K562 (cell line): ENCODE measurements at regions not wholly inside any gene's neighbourhood (a gene's known extent, or its start where the extent isn't known, plus 50 kb on each side); places are given as distances from the start of the nearest gene placed in this dataset.

Source experiments
- ATAC-seq: fragments of 200-7000 bp; cut with Tn5 transposase; 3 replicates; pipeline ENCODE4 v1.9.1; 2020; ENCODE audit warnings: moderate library complexity
- BruUV-seq: library from RNA; stranded (reverse); fragments of 400-500 nt; replicated peaks from 2 replicates; lab custom pipeline; 2021; lab: Mats Ljungman, UMichigan
- CTCF ChIA-PET: fragments of 300-600 bp; formaldehyde crosslinking; extraction: SDS; loops from one replicate; lab custom pipeline; 2021; ENCODE audit warnings: low intra/inter-chr PET ratio; lab: Yijun Ruan, JAX
- POLR2A ChIA-PET: fragments of 300-600, 350-650 bp; sonication (Branson Sonifier 250); formaldehyde crosslinking; extraction: SDS; loops from one replicate; lab custom pipeline; 2021; ENCODE audit warnings: antibody characterized with exemption, inconsistent platforms; lab: Yijun Ruan, JAX
- DNase-seq, 4 experiments: peaks; one replicate each; pipeline versions ENCODE4 v3.0.0 to v3.0.0-alpha.2; 2011 to 2018; ENCODE audit warnings: low spot score in 3 of 4, mixed read lengths in 3 of 4; ENCODE audit errors: extremely low read depth in 1 of 4
- FAIRE-seq: peaks from 2 replicates; lab custom pipeline; 2011; peaks lifted over from hg19 to GRCh38; lab: Jason Lieb, UNC
- H2AFZ ChIP-seq: 2 replicates; pipeline ENCODE4 v1.6.0; 2011; ENCODE audit warnings: low read depth, low read length, control low read depth, inconsistent platforms
- H3K27ac ChIP-seq: fragments of 200-600 bp; 3 replicates; pipeline ENCODE4 v1.8.0; 2011; ENCODE audit warnings: low read depth, mild to moderate bottlenecking, control low read depth, inconsistent platforms, low read length, moderate library complexity, mixed read lengths; ENCODE audit errors: extremely low read depth
- H3K27me3 ChIP-seq, 2 experiments: fragments of 300-600 bp in 1 of 2; 2 replicates in 1 of 2; 3 replicates in 1 of 2; pipeline versions ENCODE4 v1.6.0 to v1.8.0; 2011; ENCODE audit warnings: inconsistent platforms in 2 of 2, low read length in 2 of 2, mild to moderate bottlenecking in 1 of 2, mixed read lengths in 1 of 2, moderate library complexity in 1 of 2; ENCODE audit not compliant: control insufficient read depth in 2 of 2, insufficient read depth in 2 of 2
- H3K36me3 ChIP-seq: fragments of 300-600 bp; 3 replicates; pipeline ENCODE4 v1.8.0; 2011; ENCODE audit warnings: mild to moderate bottlenecking, low read length, inconsistent platforms; ENCODE audit not compliant: control insufficient read depth, insufficient read depth
- H3K4me1 ChIP-seq, 2 experiments: fragments of 200-600 bp in 1 of 2; replicated peaks in 1 of 2; 2 replicates in 1 of 2; 3 replicates in 1 of 2; pipeline versions ENCODE4 v1.5.1 to v1.8.0; 2011; ENCODE audit warnings: inconsistent platforms in 2 of 2, low read length in 2 of 2, mild to moderate bottlenecking in 1 of 2, mixed read lengths in 1 of 2, moderate library complexity in 1 of 2; ENCODE audit not compliant: control insufficient read depth in 2 of 2, insufficient read depth in 2 of 2
- H3K4me2 ChIP-seq: 2 replicates; pipeline ENCODE4 v1.6.1; 2011; ENCODE audit warnings: low read length, control low read depth, inconsistent platforms, mixed read lengths; ENCODE audit not compliant: insufficient read depth
- H3K4me3 ChIP-seq: fragments of 200-600 bp; sonication (generic), shearing (Covaris generic); 2 replicates; pipeline ENCODE4 v1.5.1; 2016; ENCODE audit warnings: control low read depth, inconsistent platforms
- H3K79me2 ChIP-seq: fragments of 200-600 bp; 3 replicates; pipeline ENCODE4 v1.8.0; 2011; ENCODE audit warnings: low read length, inconsistent platforms; ENCODE audit not compliant: control insufficient read depth, insufficient read depth
- H3K9ac ChIP-seq, 2 experiments: 2 replicates each; pipeline versions ENCODE4 v1.6.0 to v1.6.1; 2011; ENCODE audit warnings: low read depth in 2 of 2, low read length in 2 of 2, control low read depth in 1 of 2, inconsistent platforms in 1 of 2, mild to moderate bottlenecking in 1 of 2, mixed read lengths in 1 of 2; ENCODE audit not compliant: insufficient read depth in 1 of 2
- H3K9me1 ChIP-seq: one replicate; pipeline ENCODE4 v1.6.0; 2011; ENCODE audit warnings: inconsistent platforms, mild to moderate bottlenecking, low read length, moderate library complexity; ENCODE audit not compliant: control insufficient read depth, insufficient read depth
- H3K9me3 ChIP-seq: replicated peaks from 2 replicates; pipeline ENCODE4 v1.5.1; 2011; ENCODE audit warnings: low read depth, low read length, inconsistent platforms; ENCODE audit not compliant: control insufficient read depth, insufficient read depth
- H4K20me1 ChIP-seq: replicated peaks from 2 replicates; pipeline ENCODE4 v1.6.1; 2011; ENCODE audit warnings: low read length, inconsistent platforms, mixed read lengths; ENCODE audit not compliant: control insufficient read depth, insufficient read depth
- CXXC5 ChIP-seq: fragments of 250-450 bp; sonication (Bioruptor Pico); IDR thresholded peaks from 2 replicates; pipeline ENCODE4 v1.8.0; 2022; ENCODE audit warnings: inconsistent platforms, mild to moderate bottlenecking, moderate library complexity
- NFIC ChIP-seq: fragments of 450-650 bp; IDR thresholded peaks from 2 replicates; pipeline ENCODE4 v1.6.1; 2017; ENCODE audit warnings: mild to moderate bottlenecking, inconsistent platforms
- SMARCC2 ChIP-seq: fragments of 450-650 bp; IDR thresholded peaks from 2 replicates; pipeline ENCODE4 v1.6.1; 2017; ENCODE audit warnings: antibody characterized with exemption, moderate library complexity, mild to moderate bottlenecking, low read depth
- SREBF2 ChIP-seq: sonication (generic); formaldehyde crosslinking; IDR thresholded peaks from 2 replicates; pipeline ENCODE4 v1.4.0; 2020; ENCODE audit warnings: mild to moderate bottlenecking, missing genetic modification reagents
- TBP ChIP-seq: optimal IDR thresholded peaks from 2 replicates; pipeline ENCODE3; 2011; ENCODE audit warnings: low read depth, low read length, improper control_type of control experiment
- U2AF2 ChIP-seq: fragments of 200-400 bp; formaldehyde crosslinking; optimal IDR thresholded peaks from 2 replicates; pipeline ENCODE3; 2017; ENCODE audit warnings: low read depth, mild to moderate bottlenecking, low read length
- ZFX ChIP-seq: sonication (generic); formaldehyde crosslinking; IDR thresholded peaks from 2 replicates; pipeline ENCODE4 v1.8.0; 2022; ENCODE audit warnings: mild to moderate bottlenecking, missing genetic modification reagents, moderate library complexity
- ZNF778 ChIP-seq: fragments of 450-650 bp; formaldehyde crosslinking; IDR thresholded peaks from 2 replicates; pipeline ENCODE4 v1.4.0; 2020; ENCODE audit warnings: mild to moderate bottlenecking, moderate library complexity
- WGBS: fragments of 100-300 bp; shearing (Covaris generic); methylation state at CpG from one replicate; pipeline ENCODE4 v1.1.6; 2016; ENCODE audit warnings: low coverage, mixed read lengths; ENCODE audit not compliant: insufficient coverage; ENCODE audit errors: missing lambda C conversion rate; 5-methylcytosine and 5-hydroxymethylcytosine counted together
- in situ Hi-C: fragments of 300-500 bp; cut with MboI; formaldehyde crosslinking; loops from 4 replicates; pipeline ENCODE4 v1.15.0; 2018; ENCODE audit warnings: inconsistent platforms, mixed read lengths
- intact Hi-C: fragments of 100-400 bp; cut with micrococcal nuclease; formaldehyde crosslinking; loops from 2 replicates; pipeline ENCODE4 v1.14.2; 2022
- TF ChIP-seq, protein P1 (sequence below), 3 experiments: IDR thresholded peaks in 2 of 3; conservative IDR thresholded peaks in 1 of 3; 2 replicates each; pipeline ENCODE4 v1.5.1; 2011 to 2012; ENCODE audit warnings: low read length in 3 of 3, mild to moderate bottlenecking in 3 of 3, control low read depth in 2 of 3, improper control_type of control experiment in 1 of 3, inconsistent platforms in 1 of 3, low read depth in 1 of 3, mixed read lengths in 1 of 3, moderate library complexity in 1 of 3; ENCODE audit not compliant: insufficient read depth in 2 of 3
- TF ChIP-seq, protein P2 (sequence below): fragments of 450-650 bp; IDR thresholded peaks from 2 replicates; pipeline ENCODE4 v1.6.1; 2014; ENCODE audit warnings: low read depth, mild to moderate bottlenecking, moderate library complexity, borderline replicate concordance

DNA sequence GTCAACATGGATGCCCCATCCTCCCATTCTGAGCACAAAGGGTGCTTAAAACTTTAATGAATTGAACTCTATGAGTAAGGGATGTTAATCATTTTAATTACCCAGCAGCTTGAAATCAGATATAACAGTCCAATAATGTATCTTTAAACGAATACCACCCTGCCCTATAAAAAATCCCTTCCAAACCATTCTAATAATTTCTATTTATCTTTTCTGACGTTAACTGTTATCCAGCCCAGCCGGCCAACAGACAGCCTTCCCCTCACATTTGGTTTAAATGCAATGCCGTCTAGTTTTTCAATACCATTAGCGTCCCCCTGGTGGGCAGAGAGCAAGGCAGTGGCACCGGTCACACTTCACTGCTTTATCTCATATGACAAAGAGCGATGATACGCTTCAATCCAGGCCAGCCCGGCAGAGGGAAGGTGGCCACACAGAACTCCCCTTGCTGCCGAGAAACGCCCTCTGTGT lies 402.2 kb upstream of the ZNF507 start:
- Histone ChIP-seq H3K9me1 (no peaks in the 10 kb centered on the region), H3K27me3 (peaks cover 0 to 3% of the 10 kb centered on the region in 2 experiments; a peak in 3 of 5 replicates), H2AFZ (no peak overlapping the region), H3K4me1 (no peaks in the 10 kb centered on the region), H3K4me2 (no peak overlapping the region), H3K4me3 (no peak overlapping the region), H3K27ac (no peak overlapping the region), H3K9ac (no peak overlapping the region), H3K79me2 (no peaks in the 10 kb centered on the region)
- intact Hi-C loops = no loop called here
- no peak for DNase-seq
- no peak for FAIRE-seq
- no peak for ATAC-seq
- no TSS peak for BruUV-seq
- TF ChIP-seq, protein P1, sequence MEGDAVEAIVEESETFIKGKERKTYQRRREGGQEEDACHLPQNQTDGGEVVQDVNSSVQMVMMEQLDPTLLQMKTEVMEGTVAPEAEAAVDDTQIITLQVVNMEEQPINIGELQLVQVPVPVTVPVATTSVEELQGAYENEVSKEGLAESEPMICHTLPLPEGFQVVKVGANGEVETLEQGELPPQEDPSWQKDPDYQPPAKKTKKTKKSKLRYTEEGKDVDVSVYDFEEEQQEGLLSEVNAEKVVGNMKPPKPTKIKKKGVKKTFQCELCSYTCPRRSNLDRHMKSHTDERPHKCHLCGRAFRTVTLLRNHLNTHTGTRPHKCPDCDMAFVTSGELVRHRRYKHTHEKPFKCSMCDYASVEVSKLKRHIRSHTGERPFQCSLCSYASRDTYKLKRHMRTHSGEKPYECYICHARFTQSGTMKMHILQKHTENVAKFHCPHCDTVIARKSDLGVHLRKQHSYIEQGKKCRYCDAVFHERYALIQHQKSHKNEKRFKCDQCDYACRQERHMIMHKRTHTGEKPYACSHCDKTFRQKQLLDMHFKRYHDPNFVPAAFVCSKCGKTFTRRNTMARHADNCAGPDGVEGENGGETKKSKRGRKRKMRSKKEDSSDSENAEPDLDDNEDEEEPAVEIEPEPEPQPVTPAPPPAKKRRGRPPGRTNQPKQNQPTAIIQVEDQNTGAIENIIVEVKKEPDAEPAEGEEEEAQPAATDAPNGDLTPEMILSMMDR (IDR thresholded peaks at IDR 0.05 in 2 of 3, conservative IDR thresholded peaks at IDR 0.05 in 1 of 3; ENCODE audit: insufficient read depth in 2 of 3, low read depth in 1 of 3, low read length in 3 of 3) = no peak
- TF ChIP-seq SMARCC2 = no peak
- TF ChIP-seq, protein P2, sequence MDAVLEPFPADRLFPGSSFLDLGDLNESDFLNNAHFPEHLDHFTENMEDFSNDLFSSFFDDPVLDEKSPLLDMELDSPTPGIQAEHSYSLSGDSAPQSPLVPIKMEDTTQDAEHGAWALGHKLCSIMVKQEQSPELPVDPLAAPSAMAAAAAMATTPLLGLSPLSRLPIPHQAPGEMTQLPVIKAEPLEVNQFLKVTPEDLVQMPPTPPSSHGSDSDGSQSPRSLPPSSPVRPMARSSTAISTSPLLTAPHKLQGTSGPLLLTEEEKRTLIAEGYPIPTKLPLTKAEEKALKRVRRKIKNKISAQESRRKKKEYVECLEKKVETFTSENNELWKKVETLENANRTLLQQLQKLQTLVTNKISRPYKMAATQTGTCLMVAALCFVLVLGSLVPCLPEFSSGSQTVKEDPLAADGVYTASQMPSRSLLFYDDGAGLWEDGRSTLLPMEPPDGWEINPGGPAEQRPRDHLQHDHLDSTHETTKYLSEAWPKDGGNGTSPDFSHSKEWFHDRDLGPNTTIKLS = no peak
- TF ChIP-seq NFIC = no peak
- no peak for TF ChIP-seq U2AF2
- TF ChIP-seq SREBF2 (CRISPR knock-in tag) = no peak
- no peak for TF ChIP-seq ZFX (CRISPR knock-in tag)
- TF ChIP-seq ZNF778 (CRISPR knock-in tag) = no peak
- TF ChIP-seq TBP = no peak
- TF ChIP-seq CXXC5 (CRISPR knock-in tag) = no peak
- TF ChIP-seq, all 486 proteins: peak for 0
- ChIA-PET CTCF (no interaction called here), POLR2A (no interaction called here)
- in situ Hi-C loops = no loop called here
- WGBS = 0% methylated on average over 11 of the region's 11 CpGs
- H3K9me3 ChIP-seq = no peaks in the 10 kb centered on the region
- no peaks in the 10 kb centered on the region for H3K36me3 ChIP-seq
- H4K20me1 ChIP-seq = no peaks in the 10 kb centered on the region
